MCF 10A (cell line): ENCODE measurements at regions not wholly inside any gene's neighbourhood (a gene's known extent, or its start where the extent isn't known, plus 50 kb on each side); places are given as distances from the start of the nearest gene placed in this dataset.

ENCODE experiments used
- BruUV-seq: library from RNA; stranded (reverse); fragments of 400-500 nt; replicated peaks from 2 replicates; lab custom pipeline; 2021; lab: Mats Ljungman, UMichigan
- CTCF ChIA-PET: fragments of 300-600 bp; sonication (Branson Sonifier 250); formaldehyde crosslinking; extraction: SDS; loops from one replicate; lab custom pipeline; 2021; ENCODE audit warnings: antibody characterized with exemption, inconsistent platforms; lab: Yijun Ruan, JAX
- POLR2A ChIA-PET: fragments of 300-600, 350-650 bp; sonication (Branson Sonifier 250); formaldehyde crosslinking; extraction: SDS; loops from one replicate; lab custom pipeline; 2020; ENCODE audit warnings: antibody characterized with exemption, inconsistent platforms; lab: Yijun Ruan, JAX
- DNase-seq: peaks from one replicate; pipeline ENCODE4 v3.0.0-alpha.2; 2018; ENCODE audit not compliant: unreplicated experiment
- H3K27ac Mint-ChIP-seq: one replicate; pipeline ENCODE4 v1.8.0; 2022; ENCODE audit warnings: mild to moderate bottlenecking, low read depth, mixed read lengths; ENCODE audit not compliant: unreplicated experiment
- H3K27me3 Mint-ChIP-seq: one replicate; pipeline ENCODE4 v1.8.0; 2022; ENCODE audit warnings: mixed read lengths; ENCODE audit not compliant: insufficient read depth, unreplicated experiment
- H3K36me3 Mint-ChIP-seq: one replicate; pipeline ENCODE4 v1.8.0; 2022; ENCODE audit warnings: mild to moderate bottlenecking, moderate library complexity, mixed read lengths; ENCODE audit not compliant: insufficient read depth, unreplicated experiment
- H3K4me1 Mint-ChIP-seq: one replicate; pipeline ENCODE4 v1.8.0; 2022; ENCODE audit warnings: mixed read lengths; ENCODE audit not compliant: insufficient read depth, unreplicated experiment
- H3K4me3 Mint-ChIP-seq: one replicate; pipeline ENCODE4 v1.8.0; 2022; ENCODE audit warnings: mild to moderate bottlenecking, moderate library complexity, mixed read lengths; ENCODE audit not compliant: unreplicated experiment
- H3K9me3 Mint-ChIP-seq: one replicate; pipeline ENCODE4 v1.8.0; 2022; ENCODE audit warnings: mixed read lengths; ENCODE audit not compliant: unreplicated experiment
- CTCF ChIP-seq: fragments of 200-600 bp; IDR thresholded peaks from one replicate; pipeline ENCODE4 v1.8.0; 2022; ENCODE audit warnings: antibody characterized with exemption, mild to moderate bottlenecking; ENCODE audit not compliant: unreplicated experiment
- intact Hi-C: fragments of 100-400 bp; cut with micrococcal nuclease; formaldehyde crosslinking; loops from 2 replicates; pipeline ENCODE4 v1.14.1; 2022

- intact Hi-C loops = no loop called here
- Mint-ChIP-seq H3K27me3 (no peaks in the 10 kb centered on the region), H3K9me3 (no peaks in the 10 kb centered on the region), H3K4me3 (no peak overlapping the region), H3K27ac (no peak overlapping the region), H3K36me3 (no peaks in the 10 kb centered on the region), H3K4me1 (no peaks in the 10 kb centered on the region)
- no peak for TF ChIP-seq CTCF
- BruUV-seq = no TSS peak
- CTCF ChIA-PET = interaction anchor here (0.9 kb wide), 1 partner anchor 15 kb away, joined by 4 read pairs; no protein-coding TSS in a partner anchor
- POLR2A ChIA-PET = no interaction called here
- no peak for DNase-seq
These were observed 167.3 kb upstream of the PGR start for GRCh38 chr11:101296896-101297295.

DNA sequence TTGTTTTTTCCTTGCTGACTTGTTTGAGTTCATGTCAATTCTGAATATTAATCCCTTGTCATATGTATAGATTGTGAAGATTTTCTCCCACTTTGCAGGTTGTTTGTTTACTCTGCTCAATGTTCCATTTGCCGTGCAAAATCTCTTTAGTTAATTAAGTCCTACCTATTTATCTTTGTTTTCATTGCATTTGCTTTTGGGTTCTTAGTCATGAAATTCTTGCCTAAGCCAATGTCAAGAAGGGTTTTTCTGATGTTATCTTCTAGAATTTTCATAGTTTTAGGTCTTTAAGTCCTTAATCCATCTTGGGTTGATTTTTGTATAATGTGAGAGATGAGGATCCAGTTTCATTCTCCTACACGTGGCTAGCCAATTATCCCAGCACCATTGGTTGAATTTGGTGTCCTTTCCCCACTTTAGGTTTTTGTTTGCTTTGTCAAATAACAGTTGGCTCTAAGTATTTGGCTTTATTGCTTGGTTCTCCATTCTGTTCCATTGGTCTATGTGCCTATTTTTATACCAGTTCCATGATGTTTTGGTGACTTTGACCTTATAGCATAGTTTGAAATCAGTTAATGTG, 163.1 kb upstream of the PGR start:
- no peak overlapping the region for H3K27ac Mint-ChIP-seq
- intact Hi-C loops = no loop called here
- no peaks in the 10 kb centered on the region for H3K36me3 Mint-ChIP-seq
- ChIA-PET CTCF (no interaction called here), POLR2A (no interaction called here)
- H3K4me1 Mint-ChIP-seq = no peaks in the 10 kb centered on the region
- no peak for TF ChIP-seq CTCF
- no TSS peak for BruUV-seq
- no peak overlapping the region for H3K4me3 Mint-ChIP-seq
- DNase-seq = no peak
- H3K27me3 Mint-ChIP-seq = no peaks in the 10 kb centered on the region
- H3K9me3 Mint-ChIP-seq = no peaks in the 10 kb centered on the region

GRCh38 chr11:101291279-101291678, 161.7 kb upstream of the PGR start:
- TF ChIP-seq CTCF = no peak
- Mint-ChIP-seq H3K4me1 (no peaks in the 10 kb centered on the region), H3K27ac (no peak overlapping the region), H3K27me3 (no peaks in the 10 kb centered on the region), H3K4me3 (no peak overlapping the region), H3K9me3 (no peaks in the 10 kb centered on the region), H3K36me3 (no peaks in the 10 kb centered on the region)
- intact Hi-C loops = no loop called here
- ChIA-PET POLR2A (no interaction called here), CTCF (no interaction called here)
- DNase-seq = no peak
- no TSS peak for BruUV-seq

DNA sequence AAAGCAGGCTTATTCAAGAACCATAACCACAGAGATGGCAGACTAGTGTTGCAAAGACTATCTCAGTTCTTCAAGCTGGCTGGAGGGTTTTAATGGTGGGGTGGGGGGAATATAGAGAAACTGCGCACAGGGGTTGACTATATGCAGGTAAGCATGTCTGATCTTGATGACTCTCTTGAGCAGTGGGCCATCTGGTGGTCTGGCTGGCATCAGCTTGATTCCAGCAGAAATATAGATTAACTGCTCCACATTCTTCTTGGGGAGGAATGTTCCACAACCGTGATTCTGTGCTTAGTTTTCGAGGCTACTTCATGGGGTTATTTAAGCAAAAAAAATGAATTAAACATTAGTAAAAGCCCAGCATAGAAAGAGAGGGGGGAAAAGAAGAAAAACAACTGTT, 158.8 kb upstream of the PGR start:
- Mint-ChIP-seq H3K27me3 (no peaks in the 10 kb centered on the region), H3K4me3 (no peak overlapping the region), H3K27ac (no peak overlapping the region), H3K36me3 (no peaks in the 10 kb centered on the region), H3K9me3 (no peaks in the 10 kb centered on the region), H3K4me1 (no peaks in the 10 kb centered on the region)
- ChIA-PET POLR2A (no interaction called here), CTCF (no interaction called here)
- no peak for DNase-seq
- no peak for TF ChIP-seq CTCF
- no TSS peak for BruUV-seq
- intact Hi-C loops = no loop called here
